ENCODE measurements at regions not wholly inside any gene's neighbourhood (a gene's known extent, or its start where the extent isn't known, plus 50 kb on each side); places are given as distances from the start of the nearest gene placed in this dataset.

GRCh38 chr18:28357766-28358401 is 181.0 kb upstream of the CDH2 start:
- peak; percentile 15 for DNase-seq (ENCODE audit: low spot score)

DNA sequence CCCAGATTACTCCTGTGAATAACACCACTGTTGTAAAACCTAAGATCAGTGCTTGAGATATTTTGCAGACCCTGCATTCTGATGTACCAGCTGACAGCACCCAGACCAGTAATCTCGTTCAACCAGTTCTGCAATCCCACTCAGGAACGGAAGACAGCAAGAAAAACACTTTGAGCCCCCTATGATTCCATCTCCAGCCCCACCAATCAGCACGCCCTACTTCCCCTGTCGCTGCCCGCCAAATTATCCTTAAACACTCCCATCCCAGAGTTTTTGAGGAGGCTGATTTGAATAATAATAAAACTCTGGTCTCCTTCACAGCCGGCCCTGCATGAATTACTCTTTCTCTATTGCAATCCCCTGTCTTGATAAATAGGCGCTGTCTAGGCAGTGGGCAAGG is 173.9 kb upstream of the CDH2 start:
- Histone ChIP-seq H3K4me3 (ENCODE audit: low read depth, low read length, poor library complexity, severe bottlenecking) (no peak overlapping the region), H3K9me3 (ENCODE audit: low read depth, low read length, poor library complexity, severe bottlenecking) (no peaks in the 10 kb centered on the region), H3K4me1 (ENCODE audit: insufficient read depth, low read length, poor library complexity, severe bottlenecking) (no peaks in the 10 kb centered on the region), H3K27ac (ENCODE audit: low read depth, low read length, poor library complexity, severe bottlenecking) (no peak overlapping the region), H3K27me3 (replicated peaks; ENCODE audit: insufficient read depth, low read depth, low read length, poor library complexity) (peaks cover 1% of the 10 kb centered on the region), H3K36me3 (ENCODE audit: insufficient read depth, low read length, poor library complexity, severe bottlenecking) (no peaks in the 10 kb centered on the region)
- no TSS peak for BruUV-seq (replicated peaks)
- POLR2A ChIA-PET (ENCODE audit: low non-redundant PET), result no interaction called here
- CTCF ChIA-PET, result no interaction called here
- DNase-seq (ENCODE audit: low spot score), result no peak
- TF ChIP-seq CTCF (conservative IDR thresholded peaks at IDR 0.05; ENCODE audit: low read depth, low read length) (no peak), EZH2 (IDR thresholded peaks at IDR 0.05; ENCODE audit: borderline replicate concordance, low read depth, low read length, poor library complexity, severe bottlenecking) (no peak)
- intact Hi-C loops (cut with micrococcal nuclease; ENCODE audit: unreplicated experiment), result no loop called here

More at GRCh38 chr18:28357766-28358401, 181.0 kb upstream of the CDH2 start:
- no peak overlapping the region for H3K4me3 ChIP-seq (ENCODE audit: low read depth, low read length, poor library complexity, severe bottlenecking)
- no peaks in the 10 kb centered on the region for H3K9me3 ChIP-seq (ENCODE audit: low read depth, low read length, poor library complexity, severe bottlenecking)
- CTCF ChIA-PET, result no interaction called here
- intact Hi-C loops (cut with micrococcal nuclease; ENCODE audit: unreplicated experiment), result no loop called here
- H3K36me3 ChIP-seq (ENCODE audit: insufficient read depth, low read length, poor library complexity, severe bottlenecking), result no peaks in the 10 kb centered on the region
- H3K27me3 ChIP-seq (replicated peaks; ENCODE audit: insufficient read depth, low read depth, low read length, poor library complexity), result no peaks in the 10 kb centered on the region
- TF ChIP-seq EZH2 (IDR thresholded peaks at IDR 0.05; ENCODE audit: borderline replicate concordance, low read depth, low read length, poor library complexity, severe bottlenecking), result no peak
- 0 out of 2 replicates have a peak, but pooled peaks have one; percentile 32 for TF ChIP-seq CTCF (conservative IDR thresholded peaks at IDR 0.05; ENCODE audit: low read depth, low read length)
- no peak overlapping the region for H3K27ac ChIP-seq (ENCODE audit: low read depth, low read length, poor library complexity, severe bottlenecking)
- no peaks in the 10 kb centered on the region for H3K4me1 ChIP-seq (ENCODE audit: insufficient read depth, low read length, poor library complexity, severe bottlenecking)
- BruUV-seq (replicated peaks), result no TSS peak
- POLR2A ChIA-PET (ENCODE audit: low non-redundant PET), result no interaction called here

DNA sequence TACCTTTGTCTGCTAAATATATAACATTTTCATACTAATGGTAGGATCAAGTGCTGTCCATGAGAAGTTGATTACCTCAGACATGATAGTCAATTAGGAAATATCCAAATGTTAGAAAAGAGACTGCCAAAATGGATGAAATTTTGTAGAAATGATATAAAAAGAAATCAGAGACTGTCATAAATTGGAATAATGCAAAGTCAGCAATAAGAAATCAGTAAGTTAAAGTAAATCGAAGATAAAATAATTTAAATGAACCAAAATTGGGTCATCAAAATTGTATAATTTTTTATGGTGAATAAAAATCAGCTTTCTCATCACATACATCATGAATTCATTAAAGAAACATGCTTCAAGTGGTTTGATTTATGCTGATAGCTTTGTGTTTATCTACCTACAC is 165.3 kb upstream of the CDH2 start:
- TF ChIP-seq CTCF (conservative IDR thresholded peaks at IDR 0.05; ENCODE audit: low read depth, low read length) (no peak), EZH2 (IDR thresholded peaks at IDR 0.05; ENCODE audit: borderline replicate concordance, low read depth, low read length, poor library complexity, severe bottlenecking) (no peak)
- no peaks in the 10 kb centered on the region for H3K4me1 ChIP-seq (ENCODE audit: insufficient read depth, low read length, poor library complexity, severe bottlenecking)
- no peak overlapping the region for H3K4me3 ChIP-seq (ENCODE audit: low read depth, low read length, poor library complexity, severe bottlenecking)
- ChIA-PET POLR2A (ENCODE audit: low non-redundant PET) (no interaction called here), CTCF (no interaction called here)
- no peaks in the 10 kb centered on the region for H3K36me3 ChIP-seq (ENCODE audit: insufficient read depth, low read length, poor library complexity, severe bottlenecking)
- no peak for DNase-seq (ENCODE audit: low spot score)
- intact Hi-C loops (cut with micrococcal nuclease; ENCODE audit: unreplicated experiment), result no loop called here
- peaks cover 4% of the 10 kb centered on the region for H3K27me3 ChIP-seq (replicated peaks; ENCODE audit: insufficient read depth, low read depth, low read length, poor library complexity)
- no peak overlapping the region for H3K27ac ChIP-seq (ENCODE audit: low read depth, low read length, poor library complexity, severe bottlenecking)
- no TSS peak for BruUV-seq (replicated peaks)
- H3K9me3 ChIP-seq (ENCODE audit: low read depth, low read length, poor library complexity, severe bottlenecking), result no peaks in the 10 kb centered on the region

Data from A673 (cell line).